H1 (cell line): ENCODE measurements at regions not wholly inside any gene's neighbourhood (a gene's known extent, or its start where the extent isn't known, plus 50 kb on each side); places are given as distances from the start of the nearest gene placed in this dataset.

Experiments used
- CTCF ChIA-PET: fragments of 300-600 bp; sonication (Branson Sonifier 250); formaldehyde crosslinking; loops from one replicate; lab custom pipeline; 2021; ENCODE audit not compliant: partially characterized antibody; lab: Charles Lee
- POLR2A ChIA-PET: fragments of 300-600 bp; sonication (Branson Sonifier 250); formaldehyde crosslinking; loops from one replicate; lab custom pipeline; 2021; ENCODE audit warnings: inconsistent platforms; ENCODE audit not compliant: partially characterized antibody; lab: Charles Lee
- DNase-seq, 2 experiments: peaks; one replicate each; pipeline versions ENCODE4 v3.0.0 to v3.0.0-alpha.2; 2010 to 2022; ENCODE audit warnings: low spot score in 2 of 2, low read depth in 1 of 2, mixed read lengths in 1 of 2
- FAIRE-seq: peaks from 2 replicates; lab custom pipeline; 2011; peaks lifted over from hg19 to GRCh38; lab: Jason Lieb, UNC
- H2AFZ ChIP-seq: 2 replicates; pipeline ENCODE4 v1.8.1; 2012; ENCODE audit warnings: low read length, inconsistent platforms
- H2AK5ac ChIP-seq: 2 replicates; pipeline ENCODE4 v1.6.1; 2013; ENCODE audit warnings: low read depth, low read length
- H2BK120ac ChIP-seq: replicated peaks from 2 replicates; pipeline ENCODE3; 2013; ENCODE audit warnings: low read depth, low read length, inconsistent platforms
- H2BK12ac ChIP-seq: 2 replicates; pipeline ENCODE4 v1.6.1; 2013; ENCODE audit warnings: low read depth, low read length
- H2BK15ac ChIP-seq: 2 replicates; pipeline ENCODE4 v1.6.1; 2013; ENCODE audit warnings: low read length
- H2BK20ac ChIP-seq: 2 replicates; pipeline ENCODE4 v1.6.1; 2013; ENCODE audit warnings: low read length
- H2BK5ac ChIP-seq: 2 replicates; pipeline ENCODE4 v1.6.1; 2013; ENCODE audit warnings: low read depth, low read length
- H3K14ac ChIP-seq: 2 replicates; pipeline ENCODE4 v1.6.1; 2013; ENCODE audit warnings: inconsistent platforms; ENCODE audit not compliant: insufficient read length
- H3K18ac ChIP-seq: 2 replicates; pipeline ENCODE4 v1.6.1; 2013; ENCODE audit warnings: low read length; ENCODE audit errors: extremely low read depth
- H3K23ac ChIP-seq: 2 replicates; pipeline ENCODE4 v1.6.1; 2013; ENCODE audit warnings: inconsistent platforms; ENCODE audit not compliant: insufficient read length
- H3K23me2 ChIP-seq: 2 replicates; pipeline ENCODE4 v1.6.1; 2013; ENCODE audit warnings: low read depth, low read length
- H3K27ac ChIP-seq: 2 replicates; pipeline ENCODE4 v1.6.1; 2011; ENCODE audit warnings: low read depth, low read length, inconsistent platforms
- H3K27me3 ChIP-seq, 4 experiments: replicated peaks in 1 of 4; 1 replicate in 1 of 4; 2 replicates in 3 of 4; pipeline versions ENCODE4 v1.6.1 to v1.8.1; 2011 to 2013; ENCODE audit warnings: low read length in 3 of 4, mild to moderate bottlenecking in 3 of 4, inconsistent platforms in 2 of 4, mixed read lengths in 2 of 4, moderate library complexity in 1 of 4; ENCODE audit not compliant: control insufficient read depth in 3 of 4, insufficient read depth in 3 of 4; ENCODE audit errors: extremely low read depth in 1 of 4
- H3K36me3 ChIP-seq, 4 experiments: 2 replicates each; pipeline versions ENCODE4 v1.6.1 to v1.8.1; 2011 to 2013; ENCODE audit warnings: mild to moderate bottlenecking in 4 of 4, low read length in 3 of 4, moderate library complexity in 2 of 4, control low read depth in 1 of 4, inconsistent platforms in 1 of 4; ENCODE audit not compliant: insufficient read depth in 4 of 4, control insufficient read depth in 2 of 4
- H3K4ac ChIP-seq: replicated peaks from 2 replicates; pipeline ENCODE3; 2013; ENCODE audit warnings: low read length, low read depth, mixed read lengths, inconsistent platforms; ENCODE audit not compliant: insufficient read length
- H3K4me1 ChIP-seq, 4 experiments: replicated peaks in 1 of 4; 1 replicate in 1 of 4; 2 replicates in 3 of 4; pipeline versions ENCODE4 v1.6.1 to v1.8.1; 2011 to 2013; ENCODE audit warnings: low read length in 3 of 4, inconsistent platforms in 2 of 4, mixed read lengths in 1 of 4; ENCODE audit not compliant: insufficient read depth in 4 of 4, control insufficient read depth in 3 of 4
- H3K4me2 ChIP-seq, 2 experiments: 2 replicates each; pipeline versions ENCODE4 v1.6.1 to v1.8.1; 2011 to 2013; ENCODE audit warnings: low read depth in 2 of 2, low read length in 2 of 2, control low read depth in 1 of 2, inconsistent platforms in 1 of 2, mild to moderate bottlenecking in 1 of 2; ENCODE audit not compliant: insufficient read depth in 1 of 2
- H3K4me3 ChIP-seq, 4 experiments: fragments of 200-600, 300-600 bp in 1 of 4; sonication (generic), shearing (Covaris generic), sonication (Bioruptor Twin) in 1 of 4; 2 replicates each; pipeline versions ENCODE4 v1.5.1 to v1.8.1; 2011 to 2016; ENCODE audit warnings: low read length in 4 of 4, low read depth in 3 of 4, control low read depth in 2 of 4, inconsistent platforms in 2 of 4, mild to moderate bottlenecking in 2 of 4, mixed read lengths in 1 of 4, moderate library complexity in 1 of 4; ENCODE audit not compliant: insufficient read depth in 2 of 4; ENCODE audit errors: extremely low read depth in 1 of 4
- H3K56ac ChIP-seq: replicated peaks from 2 replicates; pipeline ENCODE3; 2013; ENCODE audit warnings: low read depth, mild to moderate bottlenecking, mixed read lengths, low read length, inconsistent platforms; ENCODE audit not compliant: insufficient read length
- H3K79me1 ChIP-seq: 2 replicates; pipeline ENCODE4 v1.6.1; 2013; ENCODE audit warnings: low read depth, low read length, control low read depth
- H3K79me2 ChIP-seq, 2 experiments: 2 replicates each; pipeline versions ENCODE4 v1.6.1 to v1.8.1; 2012 to 2013; ENCODE audit warnings: low read length in 2 of 2, mild to moderate bottlenecking in 2 of 2, inconsistent platforms in 1 of 2; ENCODE audit not compliant: insufficient read depth in 2 of 2, control insufficient read depth in 1 of 2
- H3K9ac ChIP-seq, 4 experiments: replicated peaks in 1 of 4; 1 replicate in 1 of 4; 2 replicates in 3 of 4; pipeline versions ENCODE4 v1.6.1 to v1.8.1; 2011 to 2013; ENCODE audit warnings: low read depth in 3 of 4, low read length in 3 of 4, control low read depth in 2 of 4, mild to moderate bottlenecking in 2 of 4, moderate library complexity in 2 of 4, inconsistent platforms in 1 of 4; ENCODE audit errors: extremely low read depth in 1 of 4
- H3K9me3 ChIP-seq, 2 experiments: 2 replicates each; pipeline versions ENCODE4 v1.6.1 to v1.8.1; 2012 to 2013; ENCODE audit warnings: mild to moderate bottlenecking in 2 of 2, moderate library complexity in 2 of 2, control low read depth in 1 of 2, inconsistent platforms in 1 of 2, low read depth in 1 of 2, low read length in 1 of 2, mixed read lengths in 1 of 2; ENCODE audit not compliant: insufficient read depth in 2 of 2
- H4K20me1 ChIP-seq, 2 experiments: replicated peaks in 1 of 2; 2 replicates each; pipeline versions ENCODE3 to v1.8.1; 2011 to 2013; ENCODE audit warnings: inconsistent platforms in 2 of 2, low read length in 2 of 2, mild to moderate bottlenecking in 1 of 2; ENCODE audit not compliant: insufficient read depth in 2 of 2, control insufficient read depth in 1 of 2
- H4K5ac ChIP-seq: 2 replicates; pipeline ENCODE4 v1.6.1; 2013; ENCODE audit warnings: low read length, low read depth, mixed read lengths, inconsistent platforms; ENCODE audit not compliant: insufficient read length
- H4K8ac ChIP-seq: 2 replicates; pipeline ENCODE4 v1.8.0; 2013; ENCODE audit warnings: mild to moderate bottlenecking, moderate library complexity, low read length, inconsistent platforms; ENCODE audit not compliant: insufficient read depth; ENCODE audit errors: extremely low read depth
- H4K91ac ChIP-seq: replicated peaks from 2 replicates; pipeline ENCODE3; 2013; ENCODE audit warnings: low read length, mixed read lengths, inconsistent platforms; ENCODE audit not compliant: insufficient read length
- JUND ChIP-seq: IDR thresholded peaks from 2 replicates; pipeline ENCODE4 v1.6.1; 2011; ENCODE audit warnings: mild to moderate bottlenecking, improper control_type of control experiment, low read length
- MAFK ChIP-seq: IDR thresholded peaks from 2 replicates; pipeline ENCODE4 v1.6.1; 2012; ENCODE audit warnings: low read depth, mild to moderate bottlenecking, improper control_type of control experiment, low read length
- SP2 ChIP-seq: IDR thresholded peaks from 2 replicates; pipeline ENCODE4 v1.6.1; 2012; ENCODE audit warnings: mild to moderate bottlenecking, low read length, inconsistent platforms
- WGBS, 2 experiments: shearing (Covaris generic) in 1 of 2; methylation state at CpG; one replicate each; pipeline versions ENCODE4 v1.1.6 to v1.1.7; 2013 to 2015; ENCODE audit warnings: low lambda C conversion rate in 2 of 2, mixed read lengths in 2 of 2, inconsistent platforms in 1 of 2, low coverage in 1 of 2, missing lambda C conversion rate in 1 of 2; ENCODE audit not compliant: insufficient replicate concordance in 2 of 2, insufficient coverage in 1 of 2, insufficient read length in 1 of 2; ENCODE audit errors: extremely low coverage in 1 of 2, missing lambda C conversion rate in 1 of 2; 5-methylcytosine and 5-hydroxymethylcytosine counted together

DNA sequence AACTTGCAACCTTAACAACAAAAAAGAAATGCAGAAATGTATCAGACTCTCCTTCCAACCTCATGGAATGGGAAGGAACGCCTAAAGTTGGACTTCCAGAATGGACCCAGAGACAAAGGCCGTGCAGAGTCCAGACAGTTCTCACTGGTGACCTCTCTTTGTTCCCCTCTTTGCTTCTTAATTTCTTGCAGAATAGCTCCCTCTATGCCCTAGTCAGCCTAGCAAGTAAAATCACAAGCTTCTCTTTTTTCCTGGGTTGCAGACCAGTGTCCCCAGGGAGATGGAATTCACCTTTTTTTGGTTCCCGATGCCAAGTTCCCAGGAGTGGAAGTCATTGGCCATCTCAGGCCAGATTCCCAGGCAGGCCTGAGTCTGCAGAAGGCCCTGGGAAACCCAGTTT, 278.0 kb downstream of the CCSER2 start:
- H4K5ac ChIP-seq, result no peak overlapping the region
- no peaks in the 10 kb centered on the region for H3K79me1 ChIP-seq
- no peaks in the 10 kb centered on the region for H3K36me3 ChIP-seq
- DNase-seq (no peak), FAIRE-seq (no peak)
- H4K91ac ChIP-seq, result no peak overlapping the region
- H3K9me3 ChIP-seq, result no peaks in the 10 kb centered on the region
- no peak overlapping the region for H3K23ac ChIP-seq
- H2AFZ ChIP-seq, result no peak overlapping the region
- peaks cover 0 to 6% of the 10 kb centered on the region in 2 experiments for H4K20me1 ChIP-seq
- no peak overlapping the region for H3K4ac ChIP-seq
- no peaks in the 10 kb centered on the region for H3K79me2 ChIP-seq
- no peak overlapping the region for H2AK5ac ChIP-seq
- CTCF ChIA-PET, result interaction anchor here (0.6 to 12.9 kb wide), 19 partner anchors 9 to 612 kb away, joined by 3 to 140 read pairs (median 4); no protein-coding TSS in a partner anchor
- H3K4me3 ChIP-seq, result no peak overlapping the region
- H4K8ac ChIP-seq, result no peak overlapping the region
- POLR2A ChIA-PET, result no interaction called here
- H3K23me2 ChIP-seq, result peaks cover 9% of the 10 kb centered on the region; the same call in 1 of the 2 replicates
- H2BK5ac ChIP-seq, result no peak overlapping the region
- H2BK15ac ChIP-seq, result no peak overlapping the region
- no peak overlapping the region for H3K18ac ChIP-seq
- H3K4me1 ChIP-seq, result peaks cover 2 to 7% (median 5%) of the 10 kb centered on the region in 4 experiments; a peak in 5 of 7 replicates
- H3K14ac ChIP-seq, result no peak overlapping the region
- no peak overlapping the region for H2BK120ac ChIP-seq
- no peak overlapping the region for H3K56ac ChIP-seq
- H3K27ac ChIP-seq, result no peak overlapping the region
- no peak overlapping the region for H3K4me2 ChIP-seq
- no peak overlapping the region for H2BK12ac ChIP-seq
- 93% methylated on average over 3 of the region's 3 CpGs; no CpG with 5 or more reads in 1 of the 2 experiments for WGBS, 2 experiments
- no peak overlapping the region for H2BK20ac ChIP-seq
- H3K27me3 ChIP-seq, result peaks cover 7 to 27% (median 25%) of the 10 kb centered on the region in 4 experiments
- no peak overlapping the region for H3K9ac ChIP-seq
- TF ChIP-seq JUND (no peak), MAFK (no peak), SP2 (no peak)
